Adrenal gland (tissue), 9 donors: ENCODE measurements at regions not wholly inside any gene's neighbourhood (a gene's known extent, or its start where the extent isn't known, plus 50 kb on each side); places are given as distances from the start of the nearest gene placed in this dataset.

ENCODE experiments used
- DNase-seq, 7 donors: peaks; one replicate each; pipeline ENCODE4 v3.0.0-alpha.2; 2019 to 2020
- H3K27ac ChIP-seq, 5 donors: fragments of 200-600 bp; sonication (generic) in 4 of 5; 1 replicate in 3 of 5; 2 replicates in 2 of 5; pipeline versions ENCODE4 v1.5.1 to v1.8.0; 2016 to 2020; ENCODE audit warnings: mild to moderate bottlenecking in 1 of 5
- H3K27me3 ChIP-seq: fragments of 200-600 bp; 2 replicates; pipeline ENCODE4 v1.8.0; 2021
- H3K36me3 ChIP-seq, 2 donors: fragments of 200-600 bp; replicated peaks in 1 of 2; 1 replicate in 1 of 2; 2 replicates in 1 of 2; pipeline versions ENCODE4 v1.5.1 to v1.8.0; 2018 to 2022
- H3K4me1 ChIP-seq, 2 donors: fragments of 200-600 bp; replicated peaks in 1 of 2; 1 replicate in 1 of 2; 2 replicates in 1 of 2; pipeline versions ENCODE4 v1.5.1 to v1.8.0; 2018 to 2021
- H3K4me3 ChIP-seq, 4 donors: fragments of 200-600 bp; sonication (generic) in 3 of 4; one replicate each; pipeline ENCODE4 v1.5.1; 2016 to 2018
- H3K9me3 ChIP-seq, 3 donors: fragments of 200-600 bp; sonication (generic) in 1 of 3; replicated peaks in 1 of 3; 1 replicate in 2 of 3; 2 replicates in 1 of 3; pipeline versions ENCODE4 v1.5.1 to v1.8.0; 2016 to 2021
- POLR2A ChIP-seq, 2 donors: fragments of 450-650 bp; IDR thresholded peaks; one replicate each; pipeline ENCODE4 v1.6.1; 2017; ENCODE audit warnings: antibody characterized with exemption in 2 of 2, mild to moderate bottlenecking in 2 of 2, moderate library complexity in 1 of 2
- WGBS, 4 donors: extraction: QIAGEN DNeasy Blood & Tissue Kit in 2 of 4; methylation state at CpG; one replicate each; pipeline versions ENCODE4 v1.1.5 to v1.1.7; 2013 to 2017; 5-methylcytosine and 5-hydroxymethylcytosine counted together
- intact Hi-C, 2 donors: fragments of 100-400 bp; cut with DNase I; formaldehyde crosslinking; loops; one replicate each; pipeline versions ENCODE4 v1.14.1 to v1.15.0; 2022 to 2023
- TF ChIP-seq, protein P1 (sequence below), 6 experiments: fragments of 450-650 bp in 4 of 6; fragments of 200-600 bp in 2 of 6; sonication (generic) in 1 of 6; IDR thresholded peaks; 1 replicate in 5 of 6; 2 replicates in 1 of 6; pipeline versions ENCODE4 v1.5.1 to v1.8.0; 2016 to 2021; ENCODE audit warnings: antibody characterized with exemption in 6 of 6, mild to moderate bottlenecking in 2 of 6, moderate library complexity in 1 of 6
- donor health status: healthy with polysubstance abuse.
- donor health status: Bipolar disorder and iron deficiency.
- donor health status: DM: yes; HTN: yes; CAD: no.
- donor health status: DM: no; HTN: no; CAD: no.
- donor health status: DM: no; HTN: no; CAD: no.

- intact Hi-C loops = no loop called here
- Histone ChIP-seq H3K4me3 (peak overlapping the region in 1 of 4 donors; percentile 18), H3K9me3 (no peaks in the 10 kb centered on the region), H3K36me3 (no peaks in the 10 kb centered on the region), H3K27ac (peak overlapping the region; percentile 65 to 87 (median 77)), H3K27me3 (no peaks in the 10 kb centered on the region), H3K4me1 (peaks cover 4 to 15% of the 10 kb centered on the region in 2 donors)
- TF ChIP-seq POLR2A (IDR thresholded peaks at IDR 0.05) = peak in 1 of 2 donors; percentile 69
- TF ChIP-seq, protein P1, sequence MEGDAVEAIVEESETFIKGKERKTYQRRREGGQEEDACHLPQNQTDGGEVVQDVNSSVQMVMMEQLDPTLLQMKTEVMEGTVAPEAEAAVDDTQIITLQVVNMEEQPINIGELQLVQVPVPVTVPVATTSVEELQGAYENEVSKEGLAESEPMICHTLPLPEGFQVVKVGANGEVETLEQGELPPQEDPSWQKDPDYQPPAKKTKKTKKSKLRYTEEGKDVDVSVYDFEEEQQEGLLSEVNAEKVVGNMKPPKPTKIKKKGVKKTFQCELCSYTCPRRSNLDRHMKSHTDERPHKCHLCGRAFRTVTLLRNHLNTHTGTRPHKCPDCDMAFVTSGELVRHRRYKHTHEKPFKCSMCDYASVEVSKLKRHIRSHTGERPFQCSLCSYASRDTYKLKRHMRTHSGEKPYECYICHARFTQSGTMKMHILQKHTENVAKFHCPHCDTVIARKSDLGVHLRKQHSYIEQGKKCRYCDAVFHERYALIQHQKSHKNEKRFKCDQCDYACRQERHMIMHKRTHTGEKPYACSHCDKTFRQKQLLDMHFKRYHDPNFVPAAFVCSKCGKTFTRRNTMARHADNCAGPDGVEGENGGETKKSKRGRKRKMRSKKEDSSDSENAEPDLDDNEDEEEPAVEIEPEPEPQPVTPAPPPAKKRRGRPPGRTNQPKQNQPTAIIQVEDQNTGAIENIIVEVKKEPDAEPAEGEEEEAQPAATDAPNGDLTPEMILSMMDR (IDR thresholded peaks at IDR 0.05) = no peak
- WGBS, 4 donors = 40 to 51% (median 44%) methylated on average over 3 of the region's 3 CpGs
- DNase-seq = no peak
Observed at GRCh38 chr3:101065962-101066361, 72.7 kb upstream of the ABI3BP start.

DNA sequence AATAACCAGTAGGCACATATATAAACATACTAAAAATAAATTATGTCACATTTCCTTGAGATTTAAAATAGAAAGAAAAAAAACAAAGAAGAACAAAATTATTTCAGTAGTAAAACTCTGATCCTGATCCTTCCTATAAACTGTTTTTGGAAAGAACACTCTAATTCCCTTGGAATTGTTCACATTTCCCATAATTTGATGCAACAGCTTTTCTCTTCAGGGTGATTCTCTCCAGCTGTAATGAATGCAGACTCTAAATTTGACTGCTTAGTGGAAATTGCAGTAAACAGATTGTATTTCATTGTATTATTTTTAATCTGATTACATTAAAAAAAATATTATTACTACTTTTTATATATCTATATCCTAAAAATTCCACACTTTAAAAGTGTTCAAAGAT lies 70.2 kb upstream of the ABI3BP start:
- no peak overlapping the region for H3K27ac ChIP-seq
- no peak for DNase-seq
- intact Hi-C loops = no loop called here
- H3K4me3 ChIP-seq = no peak overlapping the region
- TF ChIP-seq, protein P1 (IDR thresholded peaks at IDR 0.05) = no peak
- no peak for TF ChIP-seq POLR2A (IDR thresholded peaks at IDR 0.05)
- H3K27me3 ChIP-seq = no peaks in the 10 kb centered on the region
- no peaks in the 10 kb centered on the region for H3K36me3 ChIP-seq
- peaks cover 4 to 10% of the 10 kb centered on the region in 2 donors for H3K4me1 ChIP-seq
- H3K9me3 ChIP-seq = peaks cover 0 to 11% (median 0%) of the 10 kb centered on the region in 3 donors

DNA sequence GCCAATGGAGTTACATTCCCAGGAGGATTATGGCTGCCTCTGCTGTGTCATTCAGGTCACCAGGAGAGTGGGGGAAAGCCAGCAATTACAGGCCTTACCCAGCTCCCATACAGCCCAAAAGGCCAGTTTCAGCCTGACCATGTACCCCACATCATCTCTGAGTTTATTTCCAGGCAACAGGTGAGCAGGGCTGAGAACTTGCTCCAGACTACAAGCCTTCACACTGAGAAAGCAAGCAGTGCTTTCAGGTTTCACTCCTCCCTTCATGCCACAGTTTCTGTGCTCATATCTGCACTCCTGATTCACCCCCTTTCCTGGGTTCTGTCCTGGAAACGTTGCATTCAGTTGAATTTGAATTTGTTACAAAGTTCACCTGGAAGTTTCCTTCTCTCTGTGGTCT lies 68.1 kb upstream of the ABI3BP start:
- intact Hi-C loops = no loop called here
- Histone ChIP-seq H3K27ac (no peak overlapping the region), H3K36me3 (no peaks in the 10 kb centered on the region), H3K27me3 (no peaks in the 10 kb centered on the region), H3K9me3 (peaks cover 0 to 11% (median 5%) of the 10 kb centered on the region in 3 donors), H3K4me1 (peaks cover 4 to 6% of the 10 kb centered on the region in 2 donors), H3K4me3 (no peak overlapping the region)
- DNase-seq = no peak
- TF ChIP-seq, protein P1 (IDR thresholded peaks at IDR 0.05) = no peak
- no peak for TF ChIP-seq POLR2A (IDR thresholded peaks at IDR 0.05)
- WGBS, 4 donors = 40 to 62% (median 54%) methylated on average over 1 of the region's 1 CpG

DNA sequence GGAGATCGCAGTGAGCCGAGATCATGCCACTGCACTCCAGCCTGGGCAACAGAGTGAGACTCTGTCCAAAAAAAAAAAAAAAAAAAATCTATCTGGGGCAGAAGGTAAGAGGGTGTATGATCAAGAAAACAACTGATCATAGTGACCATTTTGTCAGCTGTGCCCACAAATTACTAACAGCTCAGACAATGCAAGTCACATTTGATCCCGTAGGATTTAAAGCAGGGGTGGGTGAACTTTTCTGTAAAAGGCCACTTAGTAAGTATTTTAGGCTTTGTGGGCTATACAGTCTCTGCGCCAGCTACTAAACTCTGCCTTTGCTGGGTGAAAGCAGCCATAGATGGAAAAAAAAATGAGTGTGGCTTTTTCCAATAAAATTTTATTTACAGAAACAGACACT lies 57.6 kb upstream of the ABI3BP start:
- Histone ChIP-seq H3K4me3 (no peak overlapping the region), H3K36me3 (no peaks in the 10 kb centered on the region), H3K27ac (no peak overlapping the region), H3K9me3 (no peaks in the 10 kb centered on the region), H3K4me1 (peaks cover 0 to 4% of the 10 kb centered on the region in 2 donors), H3K27me3 (no peaks in the 10 kb centered on the region)
- WGBS, 4 donors = 91 to 98% (median 96%) methylated on average over 4 of the region's 4 CpGs
- no peak for DNase-seq
- intact Hi-C loops = no loop called here
- TF ChIP-seq POLR2A (IDR thresholded peaks at IDR 0.05) = no peak
- TF ChIP-seq, protein P1 (IDR thresholded peaks at IDR 0.05) = no peak
